Gastroesophageal sphincter (tissue), 4 donors: ENCODE measurements at regions not wholly inside any gene's neighbourhood (a gene's known extent, or its start where the extent isn't known, plus 50 kb on each side); places are given as distances from the start of the nearest gene placed in this dataset.

Experiments
- ATAC-seq: fragments of 150-250 bp; one replicate; pipeline ENCODE4 v1.9.1; 2016; ENCODE audit warnings: mild to moderate bottlenecking, moderate library complexity
- H3K27ac ChIP-seq, 4 donors: fragments of 200-600 bp; sonication (generic) in 3 of 4; 1 replicate in 3 of 4; 2 replicates in 1 of 4; pipeline ENCODE4 v1.5.1; 2016 to 2019
- H3K27me3 ChIP-seq: fragments of 200-600 bp; sonication (generic); one replicate; pipeline ENCODE4 v1.5.1; 2019
- H3K36me3 ChIP-seq, 2 donors: fragments of 200-600 bp; sonication (generic); one replicate each; pipeline ENCODE4 v1.5.1; 2019; ENCODE audit warnings: control low read depth in 1 of 2
- H3K4me1 ChIP-seq, 3 donors: fragments of 200-600 bp; sonication (generic); 1 replicate in 2 of 3; 2 replicates in 1 of 3; pipeline ENCODE4 v1.5.1; 2016 to 2019; ENCODE audit warnings: control low read depth in 2 of 3
- H3K4me3 ChIP-seq, 2 donors: fragments of 200-600 bp; sonication (generic); one replicate each; pipeline ENCODE4 v1.5.1; 2019; ENCODE audit warnings: mild to moderate bottlenecking in 1 of 2, moderate library complexity in 1 of 2
- H3K9me3 ChIP-seq, 3 donors: fragments of 200-600 bp; sonication (generic); one replicate each; pipeline ENCODE4 v1.5.1; 2017 to 2019; ENCODE audit warnings: control low read depth in 2 of 3
- EP300 ChIP-seq: sonication (generic); formaldehyde crosslinking; IDR thresholded peaks from one replicate; pipeline ENCODE4 v1.6.1; 2017; ENCODE audit warnings: antibody characterized with exemption, mild to moderate bottlenecking
- POLR2A ChIP-seq, 2 donors: fragments of 450-650 bp; IDR thresholded peaks; one replicate each; pipeline ENCODE4 v1.6.1; 2017; ENCODE audit warnings: antibody characterized with exemption in 2 of 2, mild to moderate bottlenecking in 2 of 2, moderate library complexity in 1 of 2
- POLR2AphosphoS5 ChIP-seq: sonication (generic); formaldehyde crosslinking; IDR thresholded peaks from one replicate; pipeline ENCODE4 v1.6.1; 2017; ENCODE audit warnings: antibody characterized with exemption
- WGBS, 2 donors: methylation state at CpG; one replicate each; pipeline ENCODE4 v1.1.5; 2018; ENCODE audit warnings: low coverage in 1 of 2; 5-methylcytosine and 5-hydroxymethylcytosine counted together
- TF ChIP-seq, protein P1 (sequence below), 4 experiments: fragments of 200-600 bp in 2 of 4; fragments of 450-650 bp in 2 of 4; sonication (generic) in 1 of 4; IDR thresholded peaks; one replicate each; pipeline ENCODE4 v1.5.1; 2017 to 2019; ENCODE audit warnings: antibody characterized with exemption in 4 of 4, mild to moderate bottlenecking in 2 of 4, moderate library complexity in 2 of 4

DNA sequence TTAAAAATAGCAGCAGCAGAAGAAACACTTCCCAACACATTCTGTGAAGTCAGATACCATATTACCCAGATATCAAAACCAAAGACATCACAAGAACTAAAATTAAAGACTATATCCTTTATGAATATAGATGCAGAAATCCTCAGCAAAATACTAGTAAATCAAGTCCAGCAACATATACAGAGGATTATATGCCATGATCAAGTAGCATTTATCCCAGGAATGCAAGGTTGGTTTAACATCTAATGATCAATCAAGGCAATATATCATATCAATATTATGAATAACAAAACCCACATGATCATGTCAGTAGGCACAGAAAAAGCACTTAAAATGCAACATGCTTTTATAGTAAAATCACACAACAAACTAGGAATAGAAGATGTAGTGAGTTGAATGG, 88.1 kb downstream of the RPS24 start:
- no peak for ATAC-seq
- Histone ChIP-seq H3K36me3 (no peaks in the 10 kb centered on the region), H3K27ac (no peak overlapping the region), H3K4me3 (no peak overlapping the region), H3K27me3 (no peaks in the 10 kb centered on the region), H3K4me1 (no peaks in the 10 kb centered on the region), H3K9me3 (peaks cover 0 to 31% (median 0%) of the 10 kb centered on the region in 3 donors)
- TF ChIP-seq POLR2AphosphoS5 (no peak), POLR2A (IDR thresholded peaks at IDR 0.05) (no peak), EP300 (no peak)
- TF ChIP-seq, protein P1, sequence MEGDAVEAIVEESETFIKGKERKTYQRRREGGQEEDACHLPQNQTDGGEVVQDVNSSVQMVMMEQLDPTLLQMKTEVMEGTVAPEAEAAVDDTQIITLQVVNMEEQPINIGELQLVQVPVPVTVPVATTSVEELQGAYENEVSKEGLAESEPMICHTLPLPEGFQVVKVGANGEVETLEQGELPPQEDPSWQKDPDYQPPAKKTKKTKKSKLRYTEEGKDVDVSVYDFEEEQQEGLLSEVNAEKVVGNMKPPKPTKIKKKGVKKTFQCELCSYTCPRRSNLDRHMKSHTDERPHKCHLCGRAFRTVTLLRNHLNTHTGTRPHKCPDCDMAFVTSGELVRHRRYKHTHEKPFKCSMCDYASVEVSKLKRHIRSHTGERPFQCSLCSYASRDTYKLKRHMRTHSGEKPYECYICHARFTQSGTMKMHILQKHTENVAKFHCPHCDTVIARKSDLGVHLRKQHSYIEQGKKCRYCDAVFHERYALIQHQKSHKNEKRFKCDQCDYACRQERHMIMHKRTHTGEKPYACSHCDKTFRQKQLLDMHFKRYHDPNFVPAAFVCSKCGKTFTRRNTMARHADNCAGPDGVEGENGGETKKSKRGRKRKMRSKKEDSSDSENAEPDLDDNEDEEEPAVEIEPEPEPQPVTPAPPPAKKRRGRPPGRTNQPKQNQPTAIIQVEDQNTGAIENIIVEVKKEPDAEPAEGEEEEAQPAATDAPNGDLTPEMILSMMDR (IDR thresholded peaks at IDR 0.05) = no peak

DNA sequence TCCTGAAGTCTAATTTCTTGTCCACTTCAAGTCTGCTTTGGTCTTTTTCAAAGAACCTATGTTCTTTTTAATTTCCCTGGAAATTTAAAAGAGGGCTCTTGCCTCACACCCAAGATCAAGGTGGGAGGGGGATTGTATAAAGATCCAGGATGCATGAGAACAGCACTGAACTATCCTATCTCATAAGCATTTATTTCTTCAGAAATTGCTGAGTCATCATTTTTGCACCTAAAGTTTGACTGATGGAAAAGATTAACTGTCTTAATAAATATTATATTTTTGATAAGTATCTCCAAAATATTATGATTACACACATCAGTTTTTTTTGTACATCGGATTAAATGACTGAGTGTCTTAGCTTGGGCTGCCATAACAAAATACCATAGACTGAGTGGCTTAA, 90.5 kb downstream of the RPS24 start:
- peaks cover 0 to 31% (median 0%) of the 10 kb centered on the region in 3 donors for H3K9me3 ChIP-seq
- TF ChIP-seq EP300 (no peak), POLR2A (IDR thresholded peaks at IDR 0.05) (no peak), POLR2AphosphoS5 (no peak)
- TF ChIP-seq, protein P1 (IDR thresholded peaks at IDR 0.05) = no peak
- H3K4me3 ChIP-seq = no peak overlapping the region

DNA sequence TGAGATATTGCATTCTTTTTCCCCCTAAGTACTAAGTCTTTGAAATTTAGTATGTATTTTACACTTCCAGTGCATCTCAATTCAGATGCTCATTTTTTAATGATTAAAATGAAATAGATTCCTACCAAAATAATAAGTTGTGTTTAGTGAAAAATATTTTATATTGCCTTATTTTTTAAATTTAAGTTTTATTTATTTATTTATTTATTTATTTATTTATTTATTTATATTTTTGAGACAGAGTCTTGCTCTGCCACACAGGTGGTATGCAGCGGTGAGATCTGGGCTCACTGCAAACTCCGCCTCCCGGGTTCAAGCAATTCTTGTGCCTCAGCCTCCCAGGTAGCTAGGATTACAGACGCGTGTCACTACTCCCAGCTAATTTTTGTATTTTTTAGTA, 95.5 kb downstream of the RPS24 start:
- Histone ChIP-seq H3K27me3 (no peaks in the 10 kb centered on the region), H3K36me3 (no peaks in the 10 kb centered on the region), H3K4me1 (no peaks in the 10 kb centered on the region), H3K4me3 (no peak overlapping the region), H3K9me3 (no peaks in the 10 kb centered on the region), H3K27ac (no peak overlapping the region)
- 94 to 96% methylated on average over 5 of the region's 5 CpGs for WGBS, 2 donors
- ATAC-seq = no peak
- TF ChIP-seq EP300 (no peak), POLR2A (IDR thresholded peaks at IDR 0.05) (no peak), POLR2AphosphoS5 (no peak)
- TF ChIP-seq, protein P1 (IDR thresholded peaks at IDR 0.05) = no peak

More for the DNA sequence above, 90.5 kb downstream of the RPS24 start:
- ATAC-seq = no peak
- Histone ChIP-seq H3K27ac (no peak overlapping the region), H3K4me1 (no peaks in the 10 kb centered on the region), H3K27me3 (no peaks in the 10 kb centered on the region), H3K36me3 (no peaks in the 10 kb centered on the region)
- WGBS, 2 donors = 54 to 80% methylated on average over 1 of the region's 1 CpG

DNA sequence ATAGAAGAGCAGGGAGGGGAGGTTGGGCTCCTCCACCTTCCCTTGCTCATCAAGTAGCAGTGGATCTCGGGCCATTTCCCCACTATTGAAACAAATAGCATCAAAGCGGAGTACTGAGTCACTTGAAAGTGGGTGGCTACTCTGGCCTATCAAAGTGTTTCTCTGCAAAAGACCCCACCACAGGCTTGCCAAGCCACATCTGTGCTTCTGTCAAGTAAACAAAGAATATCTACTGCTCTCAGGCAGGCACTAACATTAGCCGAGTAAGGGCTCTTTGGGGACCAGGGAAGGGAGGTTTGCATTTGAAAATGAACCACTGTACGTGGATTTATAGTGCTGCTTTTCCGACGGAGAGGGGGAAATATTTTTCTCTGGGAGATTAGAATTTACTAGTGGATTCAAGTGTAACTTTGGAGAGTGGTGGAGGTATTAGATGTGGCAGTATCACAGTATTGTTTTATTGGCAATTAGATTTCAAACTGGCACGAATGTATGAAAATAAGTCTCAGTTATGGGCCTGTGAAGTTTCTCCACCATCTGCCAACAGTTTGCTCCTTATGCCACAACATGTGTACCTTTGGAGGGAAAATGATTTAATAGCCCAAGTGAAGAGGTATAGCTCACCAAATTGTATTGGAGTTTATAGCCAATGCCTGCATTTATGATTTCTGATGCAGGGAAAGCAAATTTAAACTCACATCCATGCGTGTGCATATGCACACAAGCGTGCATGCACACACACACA, 97.5 kb downstream of the RPS24 start:
- WGBS, 2 donors = 77 to 86% methylated on average over 7 to 9 of the region's 9 CpGs
- Histone ChIP-seq H3K9me3 (no peaks in the 10 kb centered on the region), H3K4me3 (no peak overlapping the region), H3K36me3 (no peaks in the 10 kb centered on the region), H3K4me1 (no peaks in the 10 kb centered on the region), H3K27me3 (no peaks in the 10 kb centered on the region), H3K27ac (no peak overlapping the region)
- no peak for ATAC-seq
- TF ChIP-seq, protein P1 (IDR thresholded peaks at IDR 0.05) = no peak
- TF ChIP-seq POLR2A (IDR thresholded peaks at IDR 0.05) (no peak), EP300 (no peak), POLR2AphosphoS5 (no peak)

DNA sequence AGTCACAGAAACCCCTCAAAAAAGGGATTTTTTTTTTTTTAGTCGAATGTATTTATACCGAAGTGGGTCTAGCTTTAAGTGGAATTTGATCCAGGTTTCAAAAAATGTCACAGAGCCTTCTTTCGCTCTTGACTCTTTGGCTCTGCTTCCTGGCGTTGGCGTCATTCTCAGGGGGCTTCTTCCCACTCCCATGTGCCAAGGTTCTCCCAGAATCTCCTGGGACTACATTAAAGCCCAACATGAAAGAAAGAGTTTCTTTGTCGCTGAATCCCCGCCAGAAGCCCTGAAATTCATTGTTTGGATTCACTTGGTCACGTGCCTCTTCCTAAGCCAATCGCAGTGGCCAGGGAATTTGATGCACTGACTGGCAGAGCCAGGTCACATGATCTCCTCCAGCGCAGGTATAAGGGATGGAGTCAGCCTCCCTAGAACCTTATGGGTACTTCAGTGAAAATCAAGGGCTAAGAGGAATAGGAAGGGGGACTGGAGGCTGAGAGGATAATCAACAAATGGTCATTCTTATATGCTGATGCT, 101.2 kb downstream of the RPS24 start:
- H3K27me3 ChIP-seq = no peaks in the 10 kb centered on the region
- H3K9me3 ChIP-seq = no peaks in the 10 kb centered on the region
- no peak for TF ChIP-seq POLR2AphosphoS5
- TF ChIP-seq, protein P1 (IDR thresholded peaks at IDR 0.05) = no peak
- no peak for TF ChIP-seq POLR2A (IDR thresholded peaks at IDR 0.05)
- no peak for TF ChIP-seq EP300
- WGBS, 2 donors = 90 to 100% methylated on average over 1 to 8 of the region's 10 CpGs
- no peak for ATAC-seq
- H3K4me3 ChIP-seq = no peak overlapping the region
- H3K4me1 ChIP-seq = no peaks in the 10 kb centered on the region
- H3K36me3 ChIP-seq = no peaks in the 10 kb centered on the region
- no peak overlapping the region for H3K27ac ChIP-seq
